GM12872 (cell line): ENCODE measurements at regions not wholly inside any gene's neighbourhood (a gene's known extent, or its start where the extent isn't known, plus 50 kb on each side); places are given as distances from the start of the nearest gene placed in this dataset.

ENCODE experiments used
- TF ChIP-seq, protein P1 (sequence below): IDR thresholded peaks from 3 replicates; pipeline ENCODE4 v1.5.1; 2011; ENCODE audit warnings: low read depth, mild to moderate bottlenecking, low read length, moderate library complexity; ENCODE audit not compliant: insufficient read depth

DNA sequence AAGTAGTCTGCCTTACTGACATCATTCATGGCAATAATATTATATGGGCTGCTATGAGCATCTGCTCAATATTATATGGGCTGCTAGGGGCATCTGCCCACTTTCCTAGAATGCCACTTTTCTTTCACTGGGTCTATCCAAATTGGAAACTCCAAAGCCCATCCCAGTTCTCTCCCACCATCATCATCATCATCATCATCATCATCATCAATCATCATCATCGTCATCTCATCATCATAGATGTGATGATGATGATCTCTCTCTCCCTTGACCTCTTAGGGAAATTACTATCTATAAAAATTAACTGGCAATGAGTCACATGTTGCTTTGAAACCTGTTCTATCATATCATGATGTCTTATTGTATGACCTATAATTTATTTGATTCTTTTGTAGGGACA, 222.0 kb downstream of the TJP1 start:
- TF ChIP-seq, protein P1, sequence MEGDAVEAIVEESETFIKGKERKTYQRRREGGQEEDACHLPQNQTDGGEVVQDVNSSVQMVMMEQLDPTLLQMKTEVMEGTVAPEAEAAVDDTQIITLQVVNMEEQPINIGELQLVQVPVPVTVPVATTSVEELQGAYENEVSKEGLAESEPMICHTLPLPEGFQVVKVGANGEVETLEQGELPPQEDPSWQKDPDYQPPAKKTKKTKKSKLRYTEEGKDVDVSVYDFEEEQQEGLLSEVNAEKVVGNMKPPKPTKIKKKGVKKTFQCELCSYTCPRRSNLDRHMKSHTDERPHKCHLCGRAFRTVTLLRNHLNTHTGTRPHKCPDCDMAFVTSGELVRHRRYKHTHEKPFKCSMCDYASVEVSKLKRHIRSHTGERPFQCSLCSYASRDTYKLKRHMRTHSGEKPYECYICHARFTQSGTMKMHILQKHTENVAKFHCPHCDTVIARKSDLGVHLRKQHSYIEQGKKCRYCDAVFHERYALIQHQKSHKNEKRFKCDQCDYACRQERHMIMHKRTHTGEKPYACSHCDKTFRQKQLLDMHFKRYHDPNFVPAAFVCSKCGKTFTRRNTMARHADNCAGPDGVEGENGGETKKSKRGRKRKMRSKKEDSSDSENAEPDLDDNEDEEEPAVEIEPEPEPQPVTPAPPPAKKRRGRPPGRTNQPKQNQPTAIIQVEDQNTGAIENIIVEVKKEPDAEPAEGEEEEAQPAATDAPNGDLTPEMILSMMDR, result no peak

DNA sequence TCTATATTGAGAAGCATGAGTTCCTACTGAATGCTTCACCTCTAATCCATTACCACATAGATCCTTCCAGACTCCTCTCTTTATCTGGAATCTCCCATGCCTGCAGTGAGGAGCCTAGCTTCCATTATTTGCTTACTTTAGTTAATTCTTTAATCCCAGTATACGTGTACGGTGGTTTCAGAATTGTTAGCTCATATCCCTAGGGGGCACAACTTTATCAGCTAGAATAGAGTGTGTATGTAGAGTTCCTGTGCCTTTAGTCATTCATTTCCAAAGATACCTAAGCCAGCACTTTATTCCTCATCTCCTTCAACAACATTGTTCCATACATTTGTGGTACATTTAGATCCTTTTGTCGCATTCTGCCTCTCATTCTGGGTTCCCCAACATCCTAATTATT, 226.0 kb downstream of the TJP1 start:
- TF ChIP-seq, protein P1, result no peak

- TF ChIP-seq, protein P1, result no peak
These were observed 228.6 kb downstream of the TJP1 start for GRCh38 chr15:29593629-29594028.

DNA sequence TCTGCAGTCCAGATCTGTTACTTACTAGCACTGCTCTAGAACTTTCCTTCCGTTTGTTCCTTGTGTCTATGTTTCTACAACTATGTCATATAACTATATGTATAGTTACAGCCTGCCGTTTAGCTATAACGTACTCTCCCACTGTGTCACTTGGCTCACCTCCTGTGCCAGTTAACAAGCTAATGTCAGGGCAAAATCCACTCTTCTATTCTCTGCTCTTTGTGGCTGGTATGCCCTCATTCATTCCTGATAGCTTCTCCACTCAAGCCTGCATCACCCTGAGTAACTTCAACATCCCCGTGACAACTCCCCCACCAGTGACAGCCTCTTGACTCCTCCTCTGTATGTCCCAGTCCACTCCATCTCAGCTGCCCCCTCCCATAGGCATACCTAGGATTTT, 229.2 kb downstream of the TJP1 start:
- TF ChIP-seq, protein P1, result no peak

- TF ChIP-seq, protein P1, result no peak
These were observed 231.6 kb downstream of the TJP1 start for GRCh38 chr15:29590701-29591100.

- TF ChIP-seq, protein P1, result no peak
These were observed 232.3 kb downstream of the TJP1 start for GRCh38 chr15:29589975-29590374.

DNA sequence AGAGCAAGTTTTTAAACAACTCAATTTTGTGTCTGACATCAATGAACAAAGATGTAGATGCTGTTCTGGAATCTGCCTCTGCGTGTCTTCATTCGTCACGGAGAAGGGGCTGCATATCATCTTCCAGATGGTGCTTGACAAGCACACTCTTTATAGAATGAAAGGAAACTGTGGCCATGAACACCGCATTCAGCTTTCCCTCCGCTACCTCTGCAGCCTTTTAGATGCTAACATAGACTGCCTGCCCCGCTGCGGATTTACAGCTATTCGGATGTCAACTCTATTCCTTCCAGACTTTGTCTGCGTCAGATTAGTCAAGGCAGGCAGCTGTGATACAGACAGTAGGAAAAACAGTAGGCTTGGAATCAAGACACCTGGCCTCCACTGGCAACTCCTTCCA, 232.9 kb downstream of the TJP1 start:
- TF ChIP-seq, protein P1, result no peak
